Adrenal gland (tissue), 5 donors: ENCODE measurements at regions not wholly inside any gene's neighbourhood (a gene's known extent, or its start where the extent isn't known, plus 50 kb on each side); places are given as distances from the start of the nearest gene placed in this dataset.

Experiments
- POLR2A ChIP-seq, 2 donors: fragments of 450-650 bp; IDR thresholded peaks; one replicate each; pipeline ENCODE4 v1.6.1; 2017; ENCODE audit warnings: antibody characterized with exemption in 2 of 2, mild to moderate bottlenecking in 2 of 2, moderate library complexity in 1 of 2
- TF ChIP-seq, protein P1 (sequence below), 6 experiments: fragments of 450-650 bp in 4 of 6; fragments of 200-600 bp in 2 of 6; sonication (generic) in 1 of 6; IDR thresholded peaks; 1 replicate in 5 of 6; 2 replicates in 1 of 6; pipeline versions ENCODE4 v1.5.1 to v1.8.0; 2016 to 2021; ENCODE audit warnings: antibody characterized with exemption in 6 of 6, mild to moderate bottlenecking in 2 of 6, moderate library complexity in 1 of 6
- donor health status: DM: no; HTN: no; CAD: no.

DNA sequence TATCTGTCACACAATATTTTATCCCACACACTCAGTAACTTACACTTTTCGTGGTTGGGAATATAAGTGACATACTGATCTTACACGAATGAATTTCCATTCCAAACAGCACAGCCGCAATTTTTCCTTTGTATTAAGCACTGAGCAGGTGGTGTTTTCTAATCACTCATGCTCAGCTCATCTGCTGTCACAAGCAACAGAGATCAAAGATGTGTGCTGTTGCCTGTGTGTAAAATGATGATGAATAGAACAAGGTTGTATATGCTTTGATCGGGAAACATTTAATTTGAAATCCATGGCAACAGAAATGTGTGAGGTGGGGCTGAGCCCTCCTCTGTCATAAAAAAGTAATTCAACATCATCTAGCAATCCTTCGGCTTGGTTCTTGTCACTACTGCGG is 927.7 kb upstream of the MBL2 start:
- TF ChIP-seq, protein P1, sequence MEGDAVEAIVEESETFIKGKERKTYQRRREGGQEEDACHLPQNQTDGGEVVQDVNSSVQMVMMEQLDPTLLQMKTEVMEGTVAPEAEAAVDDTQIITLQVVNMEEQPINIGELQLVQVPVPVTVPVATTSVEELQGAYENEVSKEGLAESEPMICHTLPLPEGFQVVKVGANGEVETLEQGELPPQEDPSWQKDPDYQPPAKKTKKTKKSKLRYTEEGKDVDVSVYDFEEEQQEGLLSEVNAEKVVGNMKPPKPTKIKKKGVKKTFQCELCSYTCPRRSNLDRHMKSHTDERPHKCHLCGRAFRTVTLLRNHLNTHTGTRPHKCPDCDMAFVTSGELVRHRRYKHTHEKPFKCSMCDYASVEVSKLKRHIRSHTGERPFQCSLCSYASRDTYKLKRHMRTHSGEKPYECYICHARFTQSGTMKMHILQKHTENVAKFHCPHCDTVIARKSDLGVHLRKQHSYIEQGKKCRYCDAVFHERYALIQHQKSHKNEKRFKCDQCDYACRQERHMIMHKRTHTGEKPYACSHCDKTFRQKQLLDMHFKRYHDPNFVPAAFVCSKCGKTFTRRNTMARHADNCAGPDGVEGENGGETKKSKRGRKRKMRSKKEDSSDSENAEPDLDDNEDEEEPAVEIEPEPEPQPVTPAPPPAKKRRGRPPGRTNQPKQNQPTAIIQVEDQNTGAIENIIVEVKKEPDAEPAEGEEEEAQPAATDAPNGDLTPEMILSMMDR (IDR thresholded peaks at IDR 0.05), result no peak
- no peak for TF ChIP-seq POLR2A (IDR thresholded peaks at IDR 0.05)
